ENCODE measurements at regions not wholly inside any gene's neighbourhood (a gene's known extent, or its start where the extent isn't known, plus 50 kb on each side); places are given as distances from the start of the nearest gene placed in this dataset.

GRCh38 chr2:123746006-123746405, 279.1 kb upstream of the CNTNAP5 start:
- no peak overlapping the region for H3K27ac Mint-ChIP-seq (ENCODE audit: unreplicated experiment)
- no peak overlapping the region for H3K4me3 Mint-ChIP-seq (ENCODE audit: unreplicated experiment)
- no peaks in the 10 kb centered on the region for H3K36me3 Mint-ChIP-seq (ENCODE audit: insufficient read depth, unreplicated experiment)
- H3K27me3 Mint-ChIP-seq (ENCODE audit: insufficient read depth, unreplicated experiment), result no peaks in the 10 kb centered on the region
- no peaks in the 10 kb centered on the region for H3K27me3 ChIP-seq (replicated peaks; ENCODE audit: control insufficient read depth, insufficient read depth, low read length)
- BruUV-seq (replicated peaks), result no TSS peak
- CTCF ChIA-PET, result no interaction called here
- no peak overlapping the region for H3K4me3 ChIP-seq (ENCODE audit: low read depth, low read length)
- DNase-seq, result no peak
- TF ChIP-seq CTCF (IDR thresholded peaks at IDR 0.05; ENCODE audit: insufficient read depth in 1 of 2, low read depth in 1 of 2, low read length in 1 of 2, severe bottlenecking in 1 of 2, unreplicated experiment in 1 of 2), result no peak
- intact Hi-C loops (cut with micrococcal nuclease; ENCODE audit: unreplicated experiment), result no loop called here
- no peaks in the 10 kb centered on the region for H3K4me1 ChIP-seq
- H3K4me1 Mint-ChIP-seq (ENCODE audit: low read depth, unreplicated experiment), result no peaks in the 10 kb centered on the region
- POLR2A ChIA-PET, result no interaction called here
- H3K9me3 ChIP-seq, result no peaks in the 10 kb centered on the region
- no peaks in the 10 kb centered on the region for H3K36me3 ChIP-seq (ENCODE audit: control insufficient read depth, insufficient read depth, low read length)
- H3K9me3 Mint-ChIP-seq (ENCODE audit: unreplicated experiment), result no peaks in the 10 kb centered on the region

GRCh38 chr2:123747326-123747725, 277.8 kb upstream of the CNTNAP5 start:
- H3K9me3 Mint-ChIP-seq (ENCODE audit: unreplicated experiment), result no peaks in the 10 kb centered on the region
- no peaks in the 10 kb centered on the region for H3K4me1 ChIP-seq
- H3K4me1 Mint-ChIP-seq (ENCODE audit: low read depth, unreplicated experiment), result no peaks in the 10 kb centered on the region
- CTCF ChIA-PET, result no interaction called here
- no peak overlapping the region for H3K4me3 ChIP-seq (ENCODE audit: low read depth, low read length)
- intact Hi-C loops (cut with micrococcal nuclease; ENCODE audit: unreplicated experiment), result no loop called here
- no peak for TF ChIP-seq CTCF (IDR thresholded peaks at IDR 0.05; ENCODE audit: insufficient read depth in 1 of 2, low read depth in 1 of 2, low read length in 1 of 2, severe bottlenecking in 1 of 2, unreplicated experiment in 1 of 2)
- H3K4me3 Mint-ChIP-seq (ENCODE audit: unreplicated experiment), result no peak overlapping the region
- DNase-seq, result no peak
- no peaks in the 10 kb centered on the region for H3K27me3 ChIP-seq (replicated peaks; ENCODE audit: control insufficient read depth, insufficient read depth, low read length)
- H3K36me3 ChIP-seq (ENCODE audit: control insufficient read depth, insufficient read depth, low read length), result no peaks in the 10 kb centered on the region
- no peaks in the 10 kb centered on the region for H3K27me3 Mint-ChIP-seq (ENCODE audit: insufficient read depth, unreplicated experiment)
- H3K36me3 Mint-ChIP-seq (ENCODE audit: insufficient read depth, unreplicated experiment), result no peaks in the 10 kb centered on the region
- no TSS peak for BruUV-seq (replicated peaks)
- POLR2A ChIA-PET, result no interaction called here
- H3K27ac Mint-ChIP-seq (ENCODE audit: unreplicated experiment), result no peak overlapping the region
- H3K9me3 ChIP-seq, result no peaks in the 10 kb centered on the region

DNA sequence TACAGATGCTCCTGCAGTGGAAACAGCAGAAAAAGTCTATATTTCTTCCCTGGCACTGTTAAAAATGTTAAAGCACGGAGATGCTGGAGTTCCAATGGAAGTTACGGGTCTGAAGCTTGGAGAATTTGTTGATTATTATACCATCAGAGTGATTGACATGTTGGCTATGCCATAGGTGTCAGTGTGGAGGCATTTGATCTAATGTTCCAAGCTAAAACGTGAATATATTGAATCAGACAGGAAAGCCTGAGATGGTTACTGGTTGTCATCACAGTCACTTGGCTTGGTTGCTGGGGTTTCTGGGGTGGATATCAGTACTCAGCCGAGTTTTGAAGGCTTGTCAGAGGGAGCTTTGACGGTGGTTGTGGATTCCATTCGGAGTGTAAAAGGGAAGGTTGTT, 262.9 kb upstream of the CNTNAP5 start:
- Mint-ChIP-seq H3K4me3 (ENCODE audit: unreplicated experiment) (no peak overlapping the region), H3K27me3 (ENCODE audit: insufficient read depth, unreplicated experiment) (no peaks in the 10 kb centered on the region), H3K27ac (ENCODE audit: unreplicated experiment) (no peak overlapping the region), H3K9me3 (ENCODE audit: unreplicated experiment) (peaks cover 29% of the 10 kb centered on the region), H3K36me3 (ENCODE audit: insufficient read depth, unreplicated experiment) (no peaks in the 10 kb centered on the region), H3K4me1 (ENCODE audit: low read depth, unreplicated experiment) (no peaks in the 10 kb centered on the region)
- CTCF ChIA-PET, result no interaction called here
- no peak for DNase-seq
- BruUV-seq (replicated peaks), result no TSS peak
- H3K27me3 ChIP-seq (replicated peaks; ENCODE audit: control insufficient read depth, insufficient read depth, low read length), result no peaks in the 10 kb centered on the region
- H3K4me3 ChIP-seq (ENCODE audit: low read depth, low read length), result no peak overlapping the region
- POLR2A ChIA-PET, result no interaction called here
- H3K4me1 ChIP-seq, result no peaks in the 10 kb centered on the region
- no peaks in the 10 kb centered on the region for H3K9me3 ChIP-seq
- no peaks in the 10 kb centered on the region for H3K36me3 ChIP-seq (ENCODE audit: control insufficient read depth, insufficient read depth, low read length)
- TF ChIP-seq CTCF (IDR thresholded peaks at IDR 0.05; ENCODE audit: insufficient read depth in 1 of 2, low read depth in 1 of 2, low read length in 1 of 2, severe bottlenecking in 1 of 2, unreplicated experiment in 1 of 2), result no peak
- intact Hi-C loops (cut with micrococcal nuclease; ENCODE audit: unreplicated experiment), result no loop called here

Measured in Caco-2 (cell line).